Adrenal gland (tissue), 5 donors: ENCODE measurements at regions not wholly inside any gene's neighbourhood (a gene's known extent, or its start where the extent isn't known, plus 50 kb on each side); places are given as distances from the start of the nearest gene placed in this dataset.

Experiments used
- CTCF ChIP-seq, 6 experiments: fragments of 450-650 bp in 4 of 6; fragments of 200-600 bp in 2 of 6; sonication (generic) in 1 of 6; IDR thresholded peaks; 1 replicate in 5 of 6; 2 replicates in 1 of 6; pipeline versions ENCODE4 v1.5.1 to v1.8.0; 2016 to 2021; ENCODE audit warnings: antibody characterized with exemption in 6 of 6, mild to moderate bottlenecking in 2 of 6, moderate library complexity in 1 of 6
- POLR2A ChIP-seq, 2 donors: fragments of 450-650 bp; IDR thresholded peaks; one replicate each; pipeline ENCODE4 v1.6.1; 2017; ENCODE audit warnings: antibody characterized with exemption in 2 of 2, mild to moderate bottlenecking in 2 of 2, moderate library complexity in 1 of 2
- donor health status: DM: no; HTN: no; CAD: no.

DNA sequence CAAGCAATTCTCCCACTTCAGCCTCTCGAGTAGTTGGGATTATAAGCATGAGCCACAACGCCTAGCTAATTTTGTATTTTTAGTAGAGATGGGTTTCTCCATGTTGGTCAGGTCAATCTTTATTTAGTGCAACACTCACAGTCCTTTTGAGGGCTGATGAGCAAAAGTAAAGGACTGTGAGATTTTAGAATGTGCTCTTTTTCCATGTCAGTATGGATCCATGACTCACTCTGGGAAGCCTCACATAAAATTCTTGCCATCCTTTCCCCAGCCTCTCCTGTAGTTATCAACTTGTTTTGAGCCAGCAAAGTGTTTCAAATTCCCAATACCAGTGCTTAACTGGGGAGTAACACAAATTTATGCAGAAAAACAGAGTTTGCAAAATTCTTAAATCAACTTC lies 135.8 kb upstream of the CXCL12 start:
- TF ChIP-seq POLR2A (IDR thresholded peaks at IDR 0.05) = no peak
- TF ChIP-seq CTCF (IDR thresholded peaks at IDR 0.05) = no peak
